GM23338 (cell line): ENCODE measurements at regions not wholly inside any gene's neighbourhood (a gene's known extent, or its start where the extent isn't known, plus 50 kb on each side); places are given as distances from the start of the nearest gene placed in this dataset.

Source experiments
- ATAC-seq: fragments of 200-7000 bp; cut with Tn5 transposase; 3 replicates; pipeline ENCODE4 v1.9.1; 2020
- DNase-seq: peaks from one replicate; pipeline ENCODE4 v3.0.0-alpha.2; 2015; ENCODE audit warnings: low spot score
- H2AFZ ChIP-seq: fragments of 200-600 bp; sonication (generic); 2 replicates; pipeline ENCODE4 v1.8.0; 2016; ENCODE audit warnings: antibody characterized with exemption, mild to moderate bottlenecking, moderate library complexity
- H3F3A ChIP-seq: fragments of 200-600 bp; sonication (generic); replicated peaks from 2 replicates; pipeline ENCODE4 v1.8.0; 2017; ENCODE audit warnings: antibody characterized with exemption, mixed run types, low read depth
- H3K27ac ChIP-seq: fragments of 200-600 bp; sonication (generic); 2 replicates; pipeline ENCODE4 v1.6.1; 2016; ENCODE audit warnings: low read depth
- H3K27me3 ChIP-seq: fragments of 200-600 bp; sonication (generic); 2 replicates; pipeline ENCODE4 v1.8.0; 2016; ENCODE audit warnings: mild to moderate bottlenecking, mixed run types, moderate library complexity; ENCODE audit not compliant: insufficient read depth
- H3K36me3 ChIP-seq: fragments of 200-600 bp; sonication (generic); 2 replicates; pipeline ENCODE4 v1.8.0; 2016; ENCODE audit warnings: mild to moderate bottlenecking; ENCODE audit not compliant: insufficient read depth
- H3K4me1 ChIP-seq: fragments of 200-600 bp; sonication (generic); 2 replicates; pipeline ENCODE4 v1.8.0; 2016; ENCODE audit warnings: mild to moderate bottlenecking, moderate library complexity; ENCODE audit not compliant: insufficient read depth
- H3K4me2 ChIP-seq: fragments of 200-600 bp; sonication (generic); 2 replicates; pipeline ENCODE4 v1.7.1; 2017; ENCODE audit warnings: mixed run types
- H3K4me3 ChIP-seq: fragments of 200-600 bp; sonication (generic); 2 replicates; pipeline ENCODE4 v1.6.1; 2016; ENCODE audit warnings: mixed run types
- H3K79me2 ChIP-seq: fragments of 200-600 bp; sonication (generic); replicated peaks from 2 replicates; pipeline ENCODE4 v1.8.0; 2017; ENCODE audit warnings: mild to moderate bottlenecking; ENCODE audit not compliant: insufficient read depth
- H3K9me2 ChIP-seq: fragments of 200-600 bp; sonication (generic); 2 replicates; pipeline ENCODE4 v1.8.0; 2017; ENCODE audit not compliant: insufficient read depth
- H4K20me1 ChIP-seq: fragments of 200-600 bp; sonication (generic); replicated peaks from 2 replicates; pipeline ENCODE4 v1.8.0; 2017; ENCODE audit warnings: mild to moderate bottlenecking; ENCODE audit not compliant: insufficient read depth
- H3K27ac Mint-ChIP-seq: 2 replicates; pipeline ENCODE4 v1.8.0; 2020; ENCODE audit warnings: inconsistent platforms, mild to moderate bottlenecking, moderate library complexity, mixed read lengths
- H3K27me3 Mint-ChIP-seq: 3 replicates; pipeline ENCODE4 v1.8.0; 2022; ENCODE audit warnings: low read depth, mild to moderate bottlenecking, moderate library complexity, mixed read lengths, inconsistent platforms; ENCODE audit not compliant: insufficient read depth, poor library complexity
- H3K36me3 Mint-ChIP-seq: 3 replicates; pipeline ENCODE4 v1.8.0; 2021; ENCODE audit warnings: low read depth, mild to moderate bottlenecking, inconsistent platforms, moderate library complexity, mixed read lengths
- H3K4me1 Mint-ChIP-seq: 3 replicates; pipeline ENCODE4 v1.8.0; 2020; ENCODE audit warnings: mild to moderate bottlenecking, inconsistent platforms, mixed read lengths
- H3K4me3 Mint-ChIP-seq: 3 replicates; pipeline ENCODE4 v1.8.0; 2021; ENCODE audit warnings: moderate library complexity, mild to moderate bottlenecking, inconsistent platforms, mixed read lengths
- H3K9me3 Mint-ChIP-seq: 3 replicates; pipeline ENCODE4 v1.8.0; 2020; ENCODE audit warnings: moderate library complexity, mild to moderate bottlenecking, inconsistent platforms, mixed read lengths
- CREB1 ChIP-seq: fragments of 250-450 bp; sonication (Bioruptor Pico); IDR thresholded peaks from 2 replicates; pipeline ENCODE4 v1.5.0; 2020; ENCODE audit warnings: low read depth, mild to moderate bottlenecking, moderate library complexity
- CTCF ChIP-seq, 2 experiments: fragments of 200-600 bp in 1 of 2; sonication (generic) in 1 of 2; conservative IDR thresholded peaks; 2 replicates each; pipeline versions ENCODE4 v1.5.1 to v1.6.1; 2016 to 2017; ENCODE audit warnings: antibody characterized with exemption in 2 of 2, low read depth in 2 of 2, mild to moderate bottlenecking in 2 of 2, moderate library complexity in 1 of 2
- EZH2 ChIP-seq: fragments of 200-600 bp; sonication (generic); IDR thresholded peaks from one replicate; pipeline ENCODE4 v1.8.0; 2017; ENCODE audit warnings: antibody characterized with exemption, mild to moderate bottlenecking, low read depth; ENCODE audit not compliant: unreplicated experiment
- POLR2AphosphoS5 ChIP-seq: IDR thresholded peaks from 2 replicates; pipeline ENCODE4 v1.6.1; 2016; ENCODE audit warnings: antibody characterized with exemption, low read depth
- ZNF114 ChIP-seq: fragments of 250-450 bp; sonication (Bioruptor Pico); IDR thresholded peaks from 2 replicates; pipeline ENCODE4 v1.5.0; 2020; ENCODE audit warnings: mild to moderate bottlenecking, moderate library complexity
- ZNF462 ChIP-seq: fragments of 250-450 bp; sonication (Bioruptor Pico); IDR thresholded peaks from 2 replicates; pipeline ENCODE4 v1.5.0; 2020; ENCODE audit warnings: mild to moderate bottlenecking, moderate library complexity

GRCh38 chr4:3861720-3862639 is 95.8 kb downstream of the ADRA2C start:
- DNase-seq, result no peak
- H3K27ac ChIP-seq, result peak overlapping the region; percentile 90
- H3K9me2 ChIP-seq, result no peaks in the 10 kb centered on the region
- peaks cover 20% of the 10 kb centered on the region for H3K4me1 ChIP-seq
- H3K36me3 ChIP-seq, result no peaks in the 10 kb centered on the region
- H3K79me2 ChIP-seq, result no peaks in the 10 kb centered on the region; the same call in 1 of the 2 replicates
- TF ChIP-seq POLR2AphosphoS5 (peak; percentile 74; the same call in 1 of the 2 replicates), EZH2 (no peak)
- H3K27ac Mint-ChIP-seq, result no peak overlapping the region
- 0 out of 2 replicates have a peak, but pooled peaks cover 5% of the 10 kb centered on the region for H3F3A ChIP-seq
- no peaks in the 10 kb centered on the region for H4K20me1 ChIP-seq
- no peaks in the 10 kb centered on the region for H3K27me3 ChIP-seq
- peak overlapping the region; percentile 59 for H3K4me3 ChIP-seq
- H3K4me1 Mint-ChIP-seq, result peaks cover 25% of the 10 kb centered on the region
- H3K4me2 ChIP-seq, result peak overlapping the region; percentile 89
- H3K4me3 Mint-ChIP-seq, result no peak overlapping the region
- no peak; the same call in 2 of the 3 replicates for ATAC-seq
- no peak overlapping the region for H2AFZ ChIP-seq
- peaks cover 13% of the 10 kb centered on the region for H3K27me3 Mint-ChIP-seq
- peaks cover 2% of the 10 kb centered on the region; the same call in 1 of the 3 replicates for H3K9me3 Mint-ChIP-seq
- no peaks in the 10 kb centered on the region for H3K36me3 Mint-ChIP-seq

GRCh38 chr4:3862640-3863420 is 96.6 kb downstream of the ADRA2C start:
- Histone ChIP-seq H3K4me2 (peak overlapping the region; percentile 89), H3K27me3 (no peaks in the 10 kb centered on the region), H4K20me1 (no peaks in the 10 kb centered on the region), H3F3A (0 out of 2 replicates have a peak, but pooled peaks cover 5% of the 10 kb centered on the region), H3K9me2 (no peaks in the 10 kb centered on the region), H2AFZ (no peak overlapping the region), H3K79me2 (no peaks in the 10 kb centered on the region; the same call in 1 of the 2 replicates), H3K4me3 (peak overlapping the region; percentile 59), H3K27ac (peak overlapping the region; percentile 91), H3K36me3 (no peaks in the 10 kb centered on the region), H3K4me1 (peaks cover 20% of the 10 kb centered on the region)
- Mint-ChIP-seq H3K36me3 (peaks cover 1% of the 10 kb centered on the region; the same call in 1 of the 3 replicates), H3K4me3 (peak overlapping the region; percentile 21; the same call in 1 of the 3 replicates), H3K4me1 (peaks cover 18% of the 10 kb centered on the region), H3K27ac (no peak overlapping the region; the same call in 1 of the 2 replicates), H3K27me3 (peaks cover 10% of the 10 kb centered on the region), H3K9me3 (peaks cover 7% of the 10 kb centered on the region)
- DNase-seq (peak; percentile 94), ATAC-seq (peak; percentile 90)
- TF ChIP-seq CREB1 (CRISPR knock-in tag), result no peak
- no peak for TF ChIP-seq ZNF114 (CRISPR knock-in tag)
- 0 out of 4 replicates have a peak, but pooled peaks of 1 of the 2 experiments have one; percentile 11 for TF ChIP-seq CTCF (conservative IDR thresholded peaks at IDR 0.05; ENCODE audit: low read depth in 2 of 2)
- no peak for TF ChIP-seq ZNF462
